GM12878 (cell line): ENCODE measurements at regions not wholly inside any gene's neighbourhood (a gene's known extent, or its start where the extent isn't known, plus 50 kb on each side); places are given as distances from the start of the nearest gene placed in this dataset.

Source experiments
- ATAC-seq: fragments of 200-7000 bp; cut with Tn5 transposase; 3 replicates; pipeline ENCODE4 v1.9.1; 2020; ENCODE audit warnings: mild to moderate bottlenecking, moderate library complexity
- BruUV-seq: library from RNA; stranded (reverse); fragments of 400-500 nt; replicated peaks from 2 replicates; lab custom pipeline; 2021; lab: Mats Ljungman, UMichigan
- CTCF ChIA-PET: fragments of 300-600 bp; sonication (Branson Sonifier 250); formaldehyde crosslinking; extraction: SDS; loops from one replicate; lab custom pipeline; 2021; ENCODE audit warnings: inconsistent platforms; lab: Yijun Ruan, JAX
- POLR2A ChIA-PET: fragments of 350-600 bp; formaldehyde crosslinking; extraction: SDS; loops from one replicate; lab custom pipeline; 2021; ENCODE audit warnings: inconsistent platforms; lab: Charles Lee
- RAD21 ChIA-PET: fragments of 300-600 bp; sonication (Branson Sonifier 250); formaldehyde crosslinking; loops from one replicate; lab custom pipeline; 2023; ENCODE audit warnings: antibody characterized with exemption; ENCODE audit not compliant: unreplicated experiment; lab: Charles Lee
- SMC1A ChIA-PET: fragments of 300-600 bp; sonication (Branson Sonifier 250); formaldehyde crosslinking; loops from one replicate; lab custom pipeline; 2023; ENCODE audit not compliant: unreplicated experiment, uncharacterized antibody; lab: Charles Lee
- DNase-seq: peaks from one replicate; pipeline ENCODE4 v3.0.0-alpha.2; 2011; ENCODE audit warnings: low read depth, low spot score
- FAIRE-seq: peaks from 3 replicates; lab custom pipeline; 2011; peaks lifted over from hg19 to GRCh38; lab: Jason Lieb, UNC
- H2AFZ ChIP-seq: 2 replicates; pipeline ENCODE4 v1.6.0; 2011; ENCODE audit warnings: low read depth, low read length, control low read depth; ENCODE audit not compliant: control insufficient read depth
- H3K27ac ChIP-seq: 2 replicates; pipeline ENCODE4 v1.5.1; 2011; ENCODE audit warnings: control low read depth; ENCODE audit not compliant: control insufficient read depth, insufficient read depth
- H3K27me3 ChIP-seq, 2 experiments: replicated peaks in 1 of 2; 2 replicates each; pipeline versions ENCODE4 v1.6.0 to v1.6.1; 2011; ENCODE audit warnings: low read length in 1 of 2; ENCODE audit not compliant: control insufficient read depth in 2 of 2, insufficient read depth in 2 of 2
- H3K36me3 ChIP-seq, 2 experiments: 2 replicates each; pipeline ENCODE4 v1.5.1; 2011; ENCODE audit warnings: low read length in 1 of 2; ENCODE audit not compliant: control insufficient read depth in 2 of 2, insufficient read depth in 2 of 2
- H3K4me1 ChIP-seq: 2 replicates; pipeline ENCODE4 v1.6.1; 2011; ENCODE audit warnings: mild to moderate bottlenecking, low read length, moderate library complexity, mixed read lengths; ENCODE audit not compliant: control insufficient read depth, insufficient read depth
- H3K4me2 ChIP-seq: 2 replicates; pipeline ENCODE4 v1.6.0; 2011; ENCODE audit warnings: control low read depth; ENCODE audit not compliant: control insufficient read depth, insufficient read depth
- H3K4me3 ChIP-seq: fragments of 200-600 bp; sonication (generic); 2 replicates; pipeline ENCODE4 v1.5.1; 2016
- H3K79me2 ChIP-seq: 2 replicates; pipeline ENCODE4 v1.6.0; 2011; ENCODE audit warnings: low read length; ENCODE audit not compliant: control insufficient read depth, insufficient read depth
- H3K9ac ChIP-seq: 2 replicates; pipeline ENCODE4 v1.8.0; 2011; ENCODE audit warnings: low read length, control low read depth, mixed read lengths; ENCODE audit not compliant: control insufficient read depth, insufficient read depth
- H3K9me3 ChIP-seq: replicated peaks from 3 replicates; pipeline ENCODE4 v1.5.1; 2011; ENCODE audit warnings: mild to moderate bottlenecking, low read length; ENCODE audit not compliant: control insufficient read depth, insufficient read depth
- H4K20me1 ChIP-seq: 2 replicates; pipeline ENCODE4 v1.6.0; 2011; ENCODE audit not compliant: control insufficient read depth, insufficient read depth
- BACH1 ChIP-seq: fragments of 450-650 bp; IDR thresholded peaks from 2 replicates; pipeline ENCODE4 v1.6.1; 2017; ENCODE audit warnings: mild to moderate bottlenecking, borderline replicate concordance
- EGR1 ChIP-seq, 2 experiments: IDR thresholded peaks; 1 replicate in 1 of 2; 2 replicates in 1 of 2; pipeline ENCODE4 v1.6.1; 2011 to 2012; ENCODE audit warnings: low read depth in 2 of 2, low read length in 2 of 2, borderline replicate concordance in 1 of 2, mild to moderate bottlenecking in 1 of 2, moderate library complexity in 1 of 2
- FOXK2 ChIP-seq: fragments of 450-650 bp; IDR thresholded peaks from 2 replicates; pipeline ENCODE4 v1.6.1; 2017; ENCODE audit warnings: mild to moderate bottlenecking, moderate library complexity
- HSF1 ChIP-seq: fragments of 150-350 bp; IDR thresholded peaks from 2 replicates; pipeline ENCODE4 v1.6.1; 2014; ENCODE audit warnings: mild to moderate bottlenecking, low read depth, low read length
- KAT2A ChIP-seq: conservative IDR thresholded peaks from 2 replicates; pipeline ENCODE4 v1.6.1; 2011; ENCODE audit warnings: low read depth, low read length; ENCODE audit not compliant: control insufficient read depth
- MTA3 ChIP-seq: IDR thresholded peaks from 2 replicates; pipeline ENCODE4 v1.6.1; 2012; ENCODE audit warnings: low read length, inconsistent platforms, borderline replicate concordance
- MXI1 ChIP-seq: fragments of 150-350 bp; IDR thresholded peaks from 2 replicates; pipeline ENCODE4 v1.6.1; 2011; ENCODE audit warnings: low read depth, mild to moderate bottlenecking, inconsistent platforms, low read length, improper control_type of control experiment
- PAX5 ChIP-seq: IDR thresholded peaks from 2 replicates; pipeline ENCODE4 v1.6.1; 2011; ENCODE audit warnings: low read depth, low read length, borderline replicate concordance
- STAT1 ChIP-seq: fragments of 450-650 bp; conservative IDR thresholded peaks from 2 replicates; pipeline ENCODE4 v1.6.1; 2014; ENCODE audit warnings: antibody characterized with exemption, mild to moderate bottlenecking
- YBX1 ChIP-seq: fragments of 450-650 bp; IDR thresholded peaks from 2 replicates; pipeline ENCODE4 v1.6.1; 2016; ENCODE audit warnings: antibody characterized with exemption
- YY1 ChIP-seq: IDR thresholded peaks from 2 replicates; pipeline ENCODE4 v1.6.1; 2011; ENCODE audit warnings: low read depth, mild to moderate bottlenecking, low read length
- ZBED1 ChIP-seq: IDR thresholded peaks from 2 replicates; pipeline ENCODE4 v1.6.1; 2016; ENCODE audit warnings: borderline replicate concordance
- ZNF687 ChIP-seq: fragments of 450-650 bp; IDR thresholded peaks from 2 replicates; pipeline ENCODE4 v1.6.1; 2017; ENCODE audit warnings: mild to moderate bottlenecking, moderate library complexity
- WGBS: methylation state at CpG from one replicate; pipeline ENCODE4 v1.1.6; 2016; ENCODE audit warnings: low lambda C conversion rate; ENCODE audit not compliant: insufficient replicate concordance, insufficient coverage; ENCODE audit errors: missing lambda C conversion rate; 5-methylcytosine and 5-hydroxymethylcytosine counted together
- in situ Hi-C: fragments of 300-500 bp; cut with MboI; formaldehyde crosslinking; loops from 9 replicates; pipeline ENCODE4 v1.14.3; 2018; ENCODE audit warnings: mixed read lengths
- intact Hi-C: fragments of 100-400 bp; cut with micrococcal nuclease; formaldehyde crosslinking; loops from one replicate; pipeline ENCODE4 v1.14.2; 2022; ENCODE audit not compliant: unreplicated experiment

- Histone ChIP-seq H3K27ac (no peak overlapping the region), H3K4me1 (no peaks in the 10 kb centered on the region), H3K79me2 (no peaks in the 10 kb centered on the region), H3K4me2 (no peak overlapping the region), H4K20me1 (no peaks in the 10 kb centered on the region), H3K36me3 (no peaks in the 10 kb centered on the region), H3K9ac (no peak overlapping the region), H3K27me3 (no peaks in the 10 kb centered on the region), H3K9me3 (no peaks in the 10 kb centered on the region; the same call in 2 of the 3 replicates), H2AFZ (no peak overlapping the region), H3K4me3 (no peak overlapping the region)
- in situ Hi-C loops = no loop called here
- WGBS = 0% methylated on average over 1 of the region's 1 CpG
- intact Hi-C loops = no loop called here
- FAIRE-seq = no peak
- ChIA-PET CTCF (interaction anchor here (0.7 kb wide), 1 partner anchor 21 kb away, joined by 3 read pairs; no protein-coding TSS in a partner anchor), POLR2A (no interaction called here), SMC1A (interaction anchor here (1.5 to 4.1 kb wide), 3 partner anchors 8 to 25 kb away, joined by 4 to 25 read pairs (median 4); no protein-coding TSS in a partner anchor), RAD21 (no interaction called here)
- no peak for DNase-seq
- TF ChIP-seq MXI1 (no peak), BACH1 (no peak), YY1 (no peak), FOXK2 (no peak), EGR1 (IDR thresholded peaks at IDR 0.05; ENCODE audit: borderline replicate concordance in 1 of 2, low read depth in 2 of 2, low read length in 2 of 2) (no peak), YBX1 (no peak)
- no TSS peak for BruUV-seq
- ATAC-seq = no peak
These were observed 99.1 kb downstream of the KCNJ2 start for GRCh38 chr17:70268383-70268782.

GRCh38 chr17:70270554-70270953 is 101.2 kb downstream of the KCNJ2 start:
- ChIA-PET RAD21 (no interaction called here), POLR2A (no interaction called here), CTCF (interaction anchor here (0.6 to 1.1 kb wide), 3 partner anchors 9 to 20 kb away, joined by 3 to 5 read pairs (median 3); no protein-coding TSS in a partner anchor), SMC1A (interaction anchor here (0.9 to 4.1 kb wide), 4 partner anchors 8 to 25 kb away, joined by 4 to 25 read pairs (median 4); no protein-coding TSS in a partner anchor)
- no peak overlapping the region for H2AFZ ChIP-seq
- 31% methylated on average over 7 of the region's 7 CpGs for WGBS
- H3K4me3 ChIP-seq = no peak overlapping the region
- intact Hi-C loops = no loop called here
- BruUV-seq = no TSS peak
- no peaks in the 10 kb centered on the region for H3K79me2 ChIP-seq
- no peaks in the 10 kb centered on the region for H3K4me1 ChIP-seq
- no peak overlapping the region for H3K4me2 ChIP-seq
- no peaks in the 10 kb centered on the region for H3K36me3 ChIP-seq
- DNase-seq (no peak), ATAC-seq (no peak), FAIRE-seq (no peak)
- no peak overlapping the region for H3K27ac ChIP-seq
- H3K9ac ChIP-seq = no peak overlapping the region
- no peaks in the 10 kb centered on the region for H4K20me1 ChIP-seq
- no peaks in the 10 kb centered on the region for H3K27me3 ChIP-seq
- in situ Hi-C loops = no loop called here
- H3K9me3 ChIP-seq = no peaks in the 10 kb centered on the region; the same call in 2 of the 3 replicates
- TF ChIP-seq KAT2A (no peak), STAT1 (no peak), MTA3 (no peak), HSF1 (no peak), ZNF687 (no peak), PAX5 (no peak), ZBED1 (no peak)
